ENCODE measurements at regions not wholly inside any gene's neighbourhood (a gene's known extent, or its start where the extent isn't known, plus 50 kb on each side); places are given as distances from the start of the nearest gene placed in this dataset.

DNA sequence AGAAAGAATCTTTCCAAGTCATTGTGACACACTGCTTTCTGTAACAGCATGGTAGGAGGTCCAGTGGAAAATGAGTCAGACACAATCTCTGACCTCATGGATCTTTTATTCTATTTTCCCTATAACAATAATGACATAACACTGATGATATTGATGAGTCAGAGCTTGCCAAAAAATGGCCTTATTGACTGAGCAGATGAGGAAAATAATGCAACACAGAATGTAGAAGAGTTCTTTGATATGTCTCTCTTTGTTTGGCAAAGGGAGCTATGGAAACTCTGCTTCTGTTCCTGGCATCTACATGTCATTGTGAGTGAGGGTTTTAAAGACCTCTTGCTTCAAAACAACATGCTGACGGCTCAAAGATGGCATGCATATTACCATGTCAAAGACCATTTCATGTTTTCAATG lies 443.1 kb upstream of the ZNF608 start:
- Histone ChIP-seq H3K36me3 (ENCODE audit: control insufficient read depth, insufficient read depth, low read length) (no peaks in the 10 kb centered on the region), H3K9me3 (ENCODE audit: control insufficient read depth, low read depth, low read length) (peaks cover 3% of the 10 kb centered on the region), H3K4me3 (ENCODE audit: low read length) (no peak overlapping the region), H3K27me3 (ENCODE audit: control insufficient read depth, insufficient read depth, low read length) (no peaks in the 10 kb centered on the region), H3K4me1 (ENCODE audit: control insufficient read depth, insufficient read depth, low read length) (no peaks in the 10 kb centered on the region), H3K27ac (ENCODE audit: low read length) (no peak overlapping the region)
- no peak for DNase-seq
- WGBS (ENCODE audit: insufficient coverage, low lambda C conversion rate) = 100% methylated on average over 1 of the region's 1 CpG

DNA sequence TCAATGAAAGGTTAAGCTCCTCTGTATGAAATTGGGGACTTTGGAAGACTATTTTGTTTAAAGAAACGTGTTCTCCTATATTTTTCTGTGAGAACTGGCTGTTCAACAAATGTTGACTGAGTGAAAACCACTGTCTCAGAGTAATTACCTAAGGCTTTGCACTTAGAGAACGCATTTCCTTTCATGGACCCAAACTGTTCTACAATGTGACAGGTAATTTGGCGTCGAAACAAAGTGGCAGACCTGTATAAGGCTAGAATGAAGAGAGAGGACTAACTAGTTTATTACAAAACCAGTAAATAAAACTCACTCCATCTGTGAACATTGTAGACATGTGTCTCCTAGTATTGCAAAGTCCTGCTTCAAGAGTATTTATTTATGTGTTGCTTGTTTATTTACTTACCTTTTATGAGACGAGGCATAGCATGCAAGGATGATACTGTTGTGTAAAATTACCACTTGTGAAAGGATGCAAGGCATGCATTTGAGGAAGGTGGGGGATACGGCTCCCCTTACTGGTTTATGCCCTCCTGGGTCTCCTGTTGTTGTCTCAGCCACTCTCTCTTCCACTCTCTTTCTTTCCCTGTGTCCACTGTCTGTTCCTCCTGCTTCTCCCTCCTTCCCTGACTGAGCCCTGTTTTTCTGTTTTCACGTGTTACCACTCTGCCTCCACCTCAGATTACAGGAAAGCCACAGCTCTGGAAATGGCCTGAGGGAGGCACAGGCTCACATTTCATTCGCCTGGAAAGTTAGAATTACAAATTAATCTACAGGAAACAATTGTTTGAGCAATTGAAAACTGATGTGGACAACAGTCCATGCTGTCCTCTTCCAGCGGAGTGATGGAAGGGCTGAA lies 444.0 kb upstream of the ZNF608 start:
- no peaks in the 10 kb centered on the region for H3K4me1 ChIP-seq (ENCODE audit: control insufficient read depth, insufficient read depth, low read length)
- no peaks in the 10 kb centered on the region for H3K36me3 ChIP-seq (ENCODE audit: control insufficient read depth, insufficient read depth, low read length)
- peaks cover 3% of the 10 kb centered on the region for H3K9me3 ChIP-seq (ENCODE audit: control insufficient read depth, low read depth, low read length)
- no peak overlapping the region for H3K4me3 ChIP-seq (ENCODE audit: low read length)
- H3K27ac ChIP-seq (ENCODE audit: low read length) = no peak overlapping the region
- DNase-seq = no peak
- H3K27me3 ChIP-seq (ENCODE audit: control insufficient read depth, insufficient read depth, low read length) = no peaks in the 10 kb centered on the region
- 80% methylated on average over 3 of the region's 9 CpGs for WGBS (ENCODE audit: insufficient coverage, low lambda C conversion rate)

- Histone ChIP-seq H3K9me3 (ENCODE audit: control insufficient read depth, low read depth, low read length) (no peaks in the 10 kb centered on the region), H3K36me3 (ENCODE audit: control insufficient read depth, insufficient read depth, low read length) (no peaks in the 10 kb centered on the region), H3K27ac (ENCODE audit: low read length) (no peak overlapping the region), H3K4me3 (ENCODE audit: low read length) (no peak overlapping the region), H3K4me1 (ENCODE audit: control insufficient read depth, insufficient read depth, low read length) (peaks cover 11% of the 10 kb centered on the region), H3K27me3 (ENCODE audit: control insufficient read depth, insufficient read depth, low read length) (no peaks in the 10 kb centered on the region)
- DNase-seq = no peak
- WGBS (ENCODE audit: insufficient coverage, low lambda C conversion rate) = no CpG with 5 or more reads among the region's 6 CpGs
These were observed 448.4 kb upstream of the ZNF608 start for GRCh38 chr5:125194883-125195282.

DNA sequence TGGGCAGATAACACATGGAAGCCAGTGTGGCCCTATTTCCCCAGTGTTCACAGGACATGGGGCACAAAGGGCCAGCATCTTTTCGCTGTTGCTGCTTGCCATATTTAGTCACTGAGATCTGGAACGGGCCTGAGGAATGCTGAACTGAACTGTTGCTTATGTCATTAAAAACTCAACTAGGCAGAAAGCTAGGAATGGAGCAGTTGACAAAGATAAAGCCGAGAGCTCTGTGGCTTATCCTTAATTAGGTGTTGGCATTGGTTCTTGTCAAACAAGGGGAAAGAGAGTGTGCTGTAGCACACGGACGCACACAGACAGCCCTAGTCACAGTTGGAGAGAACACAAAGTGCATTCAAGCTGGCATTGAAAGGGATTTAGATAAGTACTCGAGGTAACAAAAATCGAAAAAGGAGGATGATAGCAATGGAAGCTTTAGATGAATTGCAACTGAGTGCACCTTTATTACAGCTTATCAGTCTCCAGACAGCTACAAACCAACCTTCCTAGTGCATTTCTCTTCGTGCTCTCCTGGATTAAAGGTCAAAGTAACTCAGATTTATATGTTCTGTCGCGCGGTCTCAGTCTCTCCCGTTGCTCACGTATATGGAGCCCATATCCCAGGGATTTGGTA lies 450.2 kb upstream of the ZNF608 start:
- 20% methylated on average over 1 of the region's 13 CpGs for WGBS (ENCODE audit: insufficient coverage, low lambda C conversion rate)
- Histone ChIP-seq H3K4me1 (ENCODE audit: control insufficient read depth, insufficient read depth, low read length) (peaks cover 17% of the 10 kb centered on the region), H3K27ac (ENCODE audit: low read length) (no peak overlapping the region), H3K4me3 (ENCODE audit: low read length) (no peak overlapping the region), H3K27me3 (ENCODE audit: control insufficient read depth, insufficient read depth, low read length) (no peaks in the 10 kb centered on the region), H3K9me3 (ENCODE audit: control insufficient read depth, low read depth, low read length) (no peaks in the 10 kb centered on the region), H3K36me3 (ENCODE audit: control insufficient read depth, insufficient read depth, low read length) (no peaks in the 10 kb centered on the region)
- DNase-seq = peak in 1 of 2 donors; percentile 67

DNA sequence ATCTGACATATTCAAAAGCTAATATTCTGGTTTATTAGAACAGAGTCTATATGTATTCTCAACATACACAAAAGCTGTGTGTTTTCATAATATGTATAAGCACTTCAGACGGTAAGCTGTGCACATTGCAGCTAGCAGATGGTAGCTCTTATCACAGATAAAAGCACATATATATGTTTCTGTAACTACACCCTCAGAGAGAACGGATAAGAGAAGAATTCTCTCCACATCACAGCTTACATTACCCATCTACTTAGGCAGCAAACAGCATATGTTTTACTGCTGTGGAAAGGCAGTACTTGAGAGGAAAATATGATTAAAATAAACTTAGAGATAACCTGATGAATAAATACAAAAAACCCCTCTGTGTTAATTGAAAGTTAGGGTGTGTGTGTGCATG lies 450.9 kb upstream of the ZNF608 start:
- DNase-seq = peak in 1 of 2 donors; percentile 10
- Histone ChIP-seq H3K4me3 (ENCODE audit: low read length) (no peak overlapping the region), H3K27me3 (ENCODE audit: control insufficient read depth, insufficient read depth, low read length) (no peaks in the 10 kb centered on the region), H3K9me3 (ENCODE audit: control insufficient read depth, low read depth, low read length) (no peaks in the 10 kb centered on the region), H3K27ac (ENCODE audit: low read length) (no peak overlapping the region), H3K36me3 (ENCODE audit: control insufficient read depth, insufficient read depth, low read length) (no peaks in the 10 kb centered on the region), H3K4me1 (ENCODE audit: control insufficient read depth, insufficient read depth, low read length) (peaks cover 17% of the 10 kb centered on the region)
- no CpG with 5 or more reads among the region's 2 CpGs for WGBS (ENCODE audit: insufficient coverage, low lambda C conversion rate)

- H3K4me3 ChIP-seq (ENCODE audit: low read length) = no peak overlapping the region
- DNase-seq = peak; percentile 67 to 82
- H3K27ac ChIP-seq (ENCODE audit: low read length) = no peak overlapping the region
- no peaks in the 10 kb centered on the region for H3K9me3 ChIP-seq (ENCODE audit: control insufficient read depth, low read depth, low read length)
- no CpG with 5 or more reads among the region's 3 CpGs for WGBS (ENCODE audit: insufficient coverage, low lambda C conversion rate)
- no peaks in the 10 kb centered on the region for H3K27me3 ChIP-seq (ENCODE audit: control insufficient read depth, insufficient read depth, low read length)
- H3K36me3 ChIP-seq (ENCODE audit: control insufficient read depth, insufficient read depth, low read length) = no peaks in the 10 kb centered on the region
- peaks cover 17% of the 10 kb centered on the region for H3K4me1 ChIP-seq (ENCODE audit: control insufficient read depth, insufficient read depth, low read length)
These were observed 452.0 kb upstream of the ZNF608 start for GRCh38 chr5:125198270-125198974.

GRCh38 chr5:125199373-125199772 lies 452.9 kb upstream of the ZNF608 start:
- H3K9me3 ChIP-seq (ENCODE audit: control insufficient read depth, low read depth, low read length) = no peaks in the 10 kb centered on the region
- 80% methylated on average over 2 of the region's 2 CpGs for WGBS (ENCODE audit: insufficient coverage, low lambda C conversion rate)
- no peaks in the 10 kb centered on the region for H3K36me3 ChIP-seq (ENCODE audit: control insufficient read depth, insufficient read depth, low read length)
- no peak overlapping the region for H3K4me3 ChIP-seq (ENCODE audit: low read length)
- no peaks in the 10 kb centered on the region for H3K27me3 ChIP-seq (ENCODE audit: control insufficient read depth, insufficient read depth, low read length)
- H3K27ac ChIP-seq (ENCODE audit: low read length) = no peak overlapping the region
- DNase-seq = no peak
- H3K4me1 ChIP-seq (ENCODE audit: control insufficient read depth, insufficient read depth, low read length) = peaks cover 17% of the 10 kb centered on the region

GRCh38 chr5:125199968-125200865 lies 453.8 kb upstream of the ZNF608 start:
- H3K27ac ChIP-seq (ENCODE audit: low read length) = no peak overlapping the region
- peak in 1 of 2 donors; percentile 17 for DNase-seq
- no peaks in the 10 kb centered on the region for H3K27me3 ChIP-seq (ENCODE audit: control insufficient read depth, insufficient read depth, low read length)
- H3K4me1 ChIP-seq (ENCODE audit: control insufficient read depth, insufficient read depth, low read length) = peaks cover 17% of the 10 kb centered on the region
- peak overlapping the region; percentile 14 for H3K4me3 ChIP-seq (ENCODE audit: low read length)
- H3K36me3 ChIP-seq (ENCODE audit: control insufficient read depth, insufficient read depth, low read length) = no peaks in the 10 kb centered on the region
- H3K9me3 ChIP-seq (ENCODE audit: control insufficient read depth, low read depth, low read length) = no peaks in the 10 kb centered on the region
- no CpG with 5 or more reads among the region's 17 CpGs for WGBS (ENCODE audit: insufficient coverage, low lambda C conversion rate)

GRCh38 chr5:125200866-125201373 lies 454.5 kb upstream of the ZNF608 start:
- peaks cover 17% of the 10 kb centered on the region for H3K4me1 ChIP-seq (ENCODE audit: control insufficient read depth, insufficient read depth, low read length)
- no peaks in the 10 kb centered on the region for H3K36me3 ChIP-seq (ENCODE audit: control insufficient read depth, insufficient read depth, low read length)
- H3K27me3 ChIP-seq (ENCODE audit: control insufficient read depth, insufficient read depth, low read length) = no peaks in the 10 kb centered on the region
- H3K9me3 ChIP-seq (ENCODE audit: control insufficient read depth, low read depth, low read length) = no peaks in the 10 kb centered on the region
- H3K27ac ChIP-seq (ENCODE audit: low read length) = no peak overlapping the region
- H3K4me3 ChIP-seq (ENCODE audit: low read length) = peak overlapping the region; percentile 14
- WGBS (ENCODE audit: insufficient coverage, low lambda C conversion rate) = 100% methylated on average over 1 of the region's 5 CpGs
- DNase-seq = no peak
